DOHH2 (cell line): ENCODE measurements at regions not wholly inside any gene's neighbourhood (a gene's known extent, or its start where the extent isn't known, plus 50 kb on each side); places are given as distances from the start of the nearest gene placed in this dataset.

Experiments used
- H3F3A ChIP-seq: fragments of 200-600 bp; sonication (generic), shearing (Covaris generic); 2 replicates; pipeline ENCODE4 v1.6.0; 2016; ENCODE audit warnings: antibody characterized with exemption, mild to moderate bottlenecking; ENCODE audit not compliant: control insufficient read depth, insufficient read depth
- H3K27ac ChIP-seq: fragments of 200-600 bp; sonication (generic); 2 replicates; pipeline ENCODE4 v1.5.1; 2014; ENCODE audit warnings: low read depth, mild to moderate bottlenecking, low read length, moderate library complexity
- H3K27me3 ChIP-seq: fragments of 200-600 bp; sonication (generic); 2 replicates; pipeline ENCODE4 v1.6.1; 2014; ENCODE audit warnings: mild to moderate bottlenecking, low read length, mixed read lengths; ENCODE audit not compliant: control insufficient read depth
- H3K36me3 ChIP-seq: fragments of 200-600 bp; sonication (generic); 2 replicates; pipeline ENCODE4 v1.6.1; 2014; ENCODE audit warnings: mild to moderate bottlenecking, low read length, moderate library complexity, mixed read lengths; ENCODE audit not compliant: control insufficient read depth
- H3K4me1 ChIP-seq: fragments of 200-600 bp; sonication (generic); 2 replicates; pipeline ENCODE4 v1.6.1; 2014; ENCODE audit warnings: mild to moderate bottlenecking, low read length, mixed read lengths; ENCODE audit not compliant: control insufficient read depth
- H3K4me2 ChIP-seq: fragments of 200-600 bp; sonication (generic); 2 replicates; pipeline ENCODE4 v1.6.0; 2014; ENCODE audit warnings: mild to moderate bottlenecking, low read length, moderate library complexity
- H3K4me3 ChIP-seq: fragments of 200-600 bp; sonication (generic); 2 replicates; pipeline ENCODE4 v1.5.1; 2014; ENCODE audit warnings: mild to moderate bottlenecking, low read length, mixed read lengths
- H3K79me2 ChIP-seq: fragments of 200-600 bp; sonication (generic); 2 replicates; pipeline ENCODE4 v1.6.1; 2014; ENCODE audit warnings: mild to moderate bottlenecking, low read length, mixed read lengths; ENCODE audit not compliant: control insufficient read depth
- H3K9me2 ChIP-seq: fragments of 200-600 bp; sonication (generic); replicated peaks from 2 replicates; pipeline ENCODE4 v1.6.1; 2014; ENCODE audit warnings: mild to moderate bottlenecking, low read length, mixed read lengths; ENCODE audit not compliant: control insufficient read depth
- H3K9me3 ChIP-seq: fragments of 200-600 bp; sonication (generic); 2 replicates; pipeline ENCODE4 v1.6.1; 2014; ENCODE audit warnings: antibody characterized with exemption, low read length, mixed read lengths; ENCODE audit not compliant: control insufficient read depth, insufficient read depth
- H4K20me1 ChIP-seq: fragments of 200-600 bp; sonication (generic); 2 replicates; pipeline ENCODE4 v1.6.0; 2014; ENCODE audit warnings: low read depth, mild to moderate bottlenecking, antibody characterized with exemption, low read length, moderate library complexity; ENCODE audit not compliant: control insufficient read depth, insufficient read depth
- EZH2phosphoT487 ChIP-seq: fragments of 200-600 bp; sonication (generic); IDR thresholded peaks from 2 replicates; pipeline ENCODE4 v1.6.1; 2017; ENCODE audit warnings: borderline replicate concordance, mild to moderate bottlenecking, antibody characterized with exemption, low read length, moderate library complexity, mixed read lengths
- TF ChIP-seq, protein P1 (sequence below): fragments of 200-600 bp; sonication (generic); IDR thresholded peaks from one replicate; pipeline ENCODE4 v1.5.1; 2014; ENCODE audit warnings: antibody characterized with exemption, mild to moderate bottlenecking, low read depth, low read length; ENCODE audit not compliant: poor library complexity, severe bottlenecking

- H3K4me2 ChIP-seq = no peak overlapping the region
- no peaks in the 10 kb centered on the region for H3K4me1 ChIP-seq
- no peak overlapping the region for H3K4me3 ChIP-seq
- H3K27ac ChIP-seq = no peak overlapping the region
- no peaks in the 10 kb centered on the region for H3K27me3 ChIP-seq
- H3F3A ChIP-seq = no peaks in the 10 kb centered on the region
- H3K36me3 ChIP-seq = no peaks in the 10 kb centered on the region
- no peak for TF ChIP-seq EZH2phosphoT487
- TF ChIP-seq, protein P1, sequence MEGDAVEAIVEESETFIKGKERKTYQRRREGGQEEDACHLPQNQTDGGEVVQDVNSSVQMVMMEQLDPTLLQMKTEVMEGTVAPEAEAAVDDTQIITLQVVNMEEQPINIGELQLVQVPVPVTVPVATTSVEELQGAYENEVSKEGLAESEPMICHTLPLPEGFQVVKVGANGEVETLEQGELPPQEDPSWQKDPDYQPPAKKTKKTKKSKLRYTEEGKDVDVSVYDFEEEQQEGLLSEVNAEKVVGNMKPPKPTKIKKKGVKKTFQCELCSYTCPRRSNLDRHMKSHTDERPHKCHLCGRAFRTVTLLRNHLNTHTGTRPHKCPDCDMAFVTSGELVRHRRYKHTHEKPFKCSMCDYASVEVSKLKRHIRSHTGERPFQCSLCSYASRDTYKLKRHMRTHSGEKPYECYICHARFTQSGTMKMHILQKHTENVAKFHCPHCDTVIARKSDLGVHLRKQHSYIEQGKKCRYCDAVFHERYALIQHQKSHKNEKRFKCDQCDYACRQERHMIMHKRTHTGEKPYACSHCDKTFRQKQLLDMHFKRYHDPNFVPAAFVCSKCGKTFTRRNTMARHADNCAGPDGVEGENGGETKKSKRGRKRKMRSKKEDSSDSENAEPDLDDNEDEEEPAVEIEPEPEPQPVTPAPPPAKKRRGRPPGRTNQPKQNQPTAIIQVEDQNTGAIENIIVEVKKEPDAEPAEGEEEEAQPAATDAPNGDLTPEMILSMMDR = no peak
- H3K9me3 ChIP-seq = no peaks in the 10 kb centered on the region
- H3K79me2 ChIP-seq = no peaks in the 10 kb centered on the region
- no peaks in the 10 kb centered on the region for H4K20me1 ChIP-seq
- H3K9me2 ChIP-seq = no peaks in the 10 kb centered on the region
Measured at GRCh38 chr4:181043486-181043885, 1199.7 kb upstream of the TENM3 start.

GRCh38 chr4:181046809-181047208, 1196.4 kb upstream of the TENM3 start:
- Histone ChIP-seq H3K9me2 (no peaks in the 10 kb centered on the region), H3K79me2 (no peaks in the 10 kb centered on the region), H3K36me3 (no peaks in the 10 kb centered on the region), H4K20me1 (no peaks in the 10 kb centered on the region), H3K9me3 (no peaks in the 10 kb centered on the region), H3K4me2 (no peak overlapping the region), H3K27me3 (no peaks in the 10 kb centered on the region), H3K4me1 (no peaks in the 10 kb centered on the region), H3K27ac (no peak overlapping the region), H3F3A (no peaks in the 10 kb centered on the region), H3K4me3 (no peak overlapping the region)
- no peak for TF ChIP-seq EZH2phosphoT487
- TF ChIP-seq, protein P1 = no peak

- H3K4me2 ChIP-seq = no peak overlapping the region
- H3K4me3 ChIP-seq = no peak overlapping the region
- H3K9me2 ChIP-seq = no peaks in the 10 kb centered on the region
- TF ChIP-seq, protein P1 = no peak
- no peak for TF ChIP-seq EZH2phosphoT487
- H3F3A ChIP-seq = no peaks in the 10 kb centered on the region
- H3K36me3 ChIP-seq = no peaks in the 10 kb centered on the region
- no peaks in the 10 kb centered on the region for H3K4me1 ChIP-seq
- no peak overlapping the region for H3K27ac ChIP-seq
- no peaks in the 10 kb centered on the region for H3K9me3 ChIP-seq
- no peaks in the 10 kb centered on the region for H3K27me3 ChIP-seq
- H4K20me1 ChIP-seq = no peaks in the 10 kb centered on the region
- H3K79me2 ChIP-seq = no peaks in the 10 kb centered on the region
Measured at GRCh38 chr4:181051931-181052330, 1191.3 kb upstream of the TENM3 start.

DNA sequence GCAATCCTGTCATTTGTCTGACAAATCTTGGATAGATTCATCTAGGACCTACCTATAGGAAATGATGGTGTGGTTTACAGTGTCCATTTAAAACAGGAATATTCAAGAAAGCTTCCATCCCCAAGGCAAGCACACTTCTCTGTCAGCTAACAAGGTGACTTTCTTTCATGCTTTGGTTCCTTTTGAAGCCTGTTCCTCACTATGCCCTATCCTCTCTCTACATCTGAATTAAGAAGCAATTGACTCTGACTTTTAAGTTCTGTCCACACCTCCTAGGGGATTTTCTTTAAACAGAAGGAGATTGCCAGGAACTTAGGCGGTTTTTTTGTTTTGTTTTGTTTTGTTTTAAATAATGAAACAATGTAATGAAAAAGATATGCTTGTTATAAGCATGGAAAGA, 1181.4 kb upstream of the TENM3 start:
- Histone ChIP-seq H3K9me2 (no peaks in the 10 kb centered on the region), H3K4me1 (no peaks in the 10 kb centered on the region), H3K36me3 (no peaks in the 10 kb centered on the region), H4K20me1 (no peaks in the 10 kb centered on the region), H3F3A (no peaks in the 10 kb centered on the region), H3K79me2 (no peaks in the 10 kb centered on the region), H3K4me2 (no peak overlapping the region), H3K27me3 (no peaks in the 10 kb centered on the region), H3K27ac (no peak overlapping the region), H3K9me3 (no peaks in the 10 kb centered on the region), H3K4me3 (no peak overlapping the region)
- TF ChIP-seq, protein P1 = no peak
- TF ChIP-seq EZH2phosphoT487 = no peak
